Vagina (tissue), 2 donors: ENCODE measurements at regions not wholly inside any gene's neighbourhood (a gene's known extent, or its start where the extent isn't known, plus 50 kb on each side); places are given as distances from the start of the nearest gene placed in this dataset.

Experiments
- DNase-seq, 2 donors: peaks; one replicate each; pipeline ENCODE4 v3.0.0-alpha.2; 2017; ENCODE audit errors: extremely low spot score in 2 of 2
- H3K27ac ChIP-seq: fragments of 200-600 bp; sonication (generic); one replicate; pipeline ENCODE4 v1.5.1; 2019
- H3K27me3 ChIP-seq: fragments of 200-600 bp; sonication (generic); one replicate; pipeline ENCODE4 v1.5.1; 2019
- H3K36me3 ChIP-seq, 2 donors: fragments of 200-600 bp; sonication (generic); one replicate each; pipeline ENCODE4 v1.5.1; 2017 to 2019
- H3K4me1 ChIP-seq: fragments of 200-600 bp; sonication (generic); one replicate; pipeline ENCODE4 v1.5.1; 2019
- H3K4me3 ChIP-seq, 2 donors: fragments of 200-600 bp; sonication (generic); 1 replicate in 1 of 2; 2 replicates in 1 of 2; pipeline ENCODE4 v1.5.1; 2016 to 2019
- H3K9me3 ChIP-seq: fragments of 200-600 bp; sonication (generic); one replicate; pipeline ENCODE4 v1.5.1; 2019
- CTCF ChIP-seq, 3 experiments: fragments of 450-650 bp in 2 of 3; fragments of 200-600 bp in 1 of 3; sonication (generic) in 1 of 3; IDR thresholded peaks; one replicate each; pipeline ENCODE4 v1.5.1; 2017 to 2019; ENCODE audit warnings: antibody characterized with exemption in 3 of 3, mild to moderate bottlenecking in 2 of 3, moderate library complexity in 2 of 3
- POLR2A ChIP-seq, 2 donors: fragments of 450-650 bp; IDR thresholded peaks; one replicate each; pipeline ENCODE4 v1.6.1; 2017; ENCODE audit warnings: antibody characterized with exemption in 2 of 2, mild to moderate bottlenecking in 2 of 2, moderate library complexity in 2 of 2
- POLR2AphosphoS5 ChIP-seq, 2 donors: sonication (generic); formaldehyde crosslinking; IDR thresholded peaks; one replicate each; pipeline ENCODE4 v1.9.0; 2017; ENCODE audit warnings: antibody characterized with exemption in 2 of 2, mild to moderate bottlenecking in 2 of 2, low read depth in 1 of 2; ENCODE audit not compliant: insufficient read depth in 1 of 2
- intact Hi-C: fragments of 100-400 bp; cut with DNase I; formaldehyde crosslinking; loops from one replicate; pipeline ENCODE4 v1.15.1; 2023

- no peaks in the 10 kb centered on the region for H3K27me3 ChIP-seq
- no peak for DNase-seq
- no peaks in the 10 kb centered on the region for H3K4me1 ChIP-seq
- no peak overlapping the region for H3K4me3 ChIP-seq
- intact Hi-C loops: no loop called here
- no peaks in the 10 kb centered on the region for H3K9me3 ChIP-seq
- H3K27ac ChIP-seq: no peak overlapping the region
- no peaks in the 10 kb centered on the region for H3K36me3 ChIP-seq
- TF ChIP-seq CTCF (IDR thresholded peaks at IDR 0.05) (no peak), POLR2AphosphoS5 (IDR thresholded peaks at IDR 0.05; ENCODE audit: insufficient read depth in 1 of 2, low read depth in 1 of 2) (no peak), POLR2A (IDR thresholded peaks at IDR 0.05) (no peak)
These were observed 931.9 kb upstream of the SLC39A10 start for GRCh38 chr2:194725169-194725568.

- no peaks in the 10 kb centered on the region for H3K27me3 ChIP-seq
- no peak overlapping the region for H3K27ac ChIP-seq
- DNase-seq: no peak
- TF ChIP-seq POLR2AphosphoS5 (IDR thresholded peaks at IDR 0.05; ENCODE audit: insufficient read depth in 1 of 2, low read depth in 1 of 2): no peak
- no peak for TF ChIP-seq POLR2A (IDR thresholded peaks at IDR 0.05)
- intact Hi-C loops: no loop called here
- H3K36me3 ChIP-seq: no peaks in the 10 kb centered on the region
- no peaks in the 10 kb centered on the region for H3K9me3 ChIP-seq
- no peaks in the 10 kb centered on the region for H3K4me1 ChIP-seq
- H3K4me3 ChIP-seq: no peak overlapping the region
These were observed 933.6 kb upstream of the SLC39A10 start for GRCh38 chr2:194723446-194723845.

GRCh38 chr2:194721227-194721626, 935.8 kb upstream of the SLC39A10 start:
- no peaks in the 10 kb centered on the region for H3K36me3 ChIP-seq
- H3K9me3 ChIP-seq: no peaks in the 10 kb centered on the region
- H3K27ac ChIP-seq: no peak overlapping the region
- H3K27me3 ChIP-seq: no peaks in the 10 kb centered on the region
- no peak overlapping the region for H3K4me3 ChIP-seq
- TF ChIP-seq POLR2A (IDR thresholded peaks at IDR 0.05) (no peak), POLR2AphosphoS5 (IDR thresholded peaks at IDR 0.05; ENCODE audit: insufficient read depth in 1 of 2, low read depth in 1 of 2) (no peak), CTCF (IDR thresholded peaks at IDR 0.05) (no peak)
- DNase-seq: no peak
- H3K4me1 ChIP-seq: no peaks in the 10 kb centered on the region
- intact Hi-C loops: no loop called here

GRCh38 chr2:194720462-194720861, 936.6 kb upstream of the SLC39A10 start:
- H3K27ac ChIP-seq: no peak overlapping the region
- no peak for TF ChIP-seq POLR2AphosphoS5 (IDR thresholded peaks at IDR 0.05; ENCODE audit: insufficient read depth in 1 of 2, low read depth in 1 of 2)
- TF ChIP-seq CTCF (IDR thresholded peaks at IDR 0.05): no peak
- no peak for DNase-seq
- no peaks in the 10 kb centered on the region for H3K27me3 ChIP-seq
- H3K9me3 ChIP-seq: no peaks in the 10 kb centered on the region
- no peaks in the 10 kb centered on the region for H3K36me3 ChIP-seq
- H3K4me3 ChIP-seq: no peak overlapping the region
- no peaks in the 10 kb centered on the region for H3K4me1 ChIP-seq
- intact Hi-C loops: no loop called here

GRCh38 chr2:194718881-194719280, 938.1 kb upstream of the SLC39A10 start:
- no peaks in the 10 kb centered on the region for H3K27me3 ChIP-seq
- no peaks in the 10 kb centered on the region for H3K9me3 ChIP-seq
- TF ChIP-seq POLR2AphosphoS5 (IDR thresholded peaks at IDR 0.05; ENCODE audit: insufficient read depth in 1 of 2, low read depth in 1 of 2) (no peak), CTCF (IDR thresholded peaks at IDR 0.05) (no peak), POLR2A (IDR thresholded peaks at IDR 0.05) (no peak)
- intact Hi-C loops: no loop called here
- DNase-seq: no peak
- no peaks in the 10 kb centered on the region for H3K4me1 ChIP-seq
- no peak overlapping the region for H3K27ac ChIP-seq
- H3K36me3 ChIP-seq: no peaks in the 10 kb centered on the region
- no peak overlapping the region for H3K4me3 ChIP-seq

GRCh38 chr2:194714541-194714940, 942.5 kb upstream of the SLC39A10 start:
- Histone ChIP-seq H3K4me3 (no peak overlapping the region), H3K27ac (no peak overlapping the region), H3K4me1 (no peaks in the 10 kb centered on the region), H3K36me3 (no peaks in the 10 kb centered on the region), H3K9me3 (no peaks in the 10 kb centered on the region), H3K27me3 (no peaks in the 10 kb centered on the region)
- intact Hi-C loops: no loop called here
- TF ChIP-seq CTCF (IDR thresholded peaks at IDR 0.05) (no peak), POLR2A (IDR thresholded peaks at IDR 0.05) (no peak), POLR2AphosphoS5 (IDR thresholded peaks at IDR 0.05; ENCODE audit: insufficient read depth in 1 of 2, low read depth in 1 of 2) (no peak)
- no peak for DNase-seq
